ENCODE measurements at regions not wholly inside any gene's neighbourhood (a gene's known extent, or its start where the extent isn't known, plus 50 kb on each side); places are given as distances from the start of the nearest gene placed in this dataset.

- TF ChIP-seq SRSF7 (optimal IDR thresholded peaks at IDR 0.05; ENCODE audit: low read depth, low read length) = no peak
- no peak for TF ChIP-seq HNRNPL (IDR thresholded peaks at IDR 0.05; ENCODE audit: low read depth, low read length)
Observed at GRCh38 chr5:130536691-130537090, 628.4 kb downstream of the HINT1 start (continued).

DNA sequence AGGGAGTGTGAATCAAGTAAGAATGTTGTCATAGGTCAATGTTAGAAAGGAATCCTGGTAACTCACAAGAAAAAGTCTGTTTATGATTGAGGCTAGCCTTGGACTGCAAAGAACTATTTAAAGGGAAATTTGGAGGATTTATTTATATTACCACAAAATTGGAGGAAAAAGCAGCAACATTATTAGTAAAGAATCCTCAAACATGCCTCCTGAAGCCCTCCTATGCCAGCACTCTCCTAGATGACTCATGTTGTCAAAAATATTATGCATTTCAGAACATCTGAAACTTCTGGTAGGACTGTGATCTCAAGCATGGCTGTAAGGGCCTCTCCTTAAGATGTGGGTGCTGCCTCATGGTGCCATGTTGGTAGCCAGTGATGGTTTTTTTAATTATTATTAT lies 628.5 kb downstream of the CHSY3 start:
- H3K36me3 ChIP-seq (ENCODE audit: control insufficient read depth, insufficient read depth, low read length) = no peaks in the 10 kb centered on the region
- no peak overlapping the region for H3K27ac ChIP-seq (ENCODE audit: extremely low read depth, low read depth, low read length)
- no peaks in the 10 kb centered on the region for H3K9me1 ChIP-seq (ENCODE audit: control insufficient read depth, insufficient read depth, low read length)
- TF ChIP-seq FOXA3 (CRISPR knock-in tag; conservative IDR thresholded peaks at IDR 0.05 in 1 of 2, IDR thresholded peaks at IDR 0.05 in 1 of 2) = no peak
- TF ChIP-seq, protein P1, sequence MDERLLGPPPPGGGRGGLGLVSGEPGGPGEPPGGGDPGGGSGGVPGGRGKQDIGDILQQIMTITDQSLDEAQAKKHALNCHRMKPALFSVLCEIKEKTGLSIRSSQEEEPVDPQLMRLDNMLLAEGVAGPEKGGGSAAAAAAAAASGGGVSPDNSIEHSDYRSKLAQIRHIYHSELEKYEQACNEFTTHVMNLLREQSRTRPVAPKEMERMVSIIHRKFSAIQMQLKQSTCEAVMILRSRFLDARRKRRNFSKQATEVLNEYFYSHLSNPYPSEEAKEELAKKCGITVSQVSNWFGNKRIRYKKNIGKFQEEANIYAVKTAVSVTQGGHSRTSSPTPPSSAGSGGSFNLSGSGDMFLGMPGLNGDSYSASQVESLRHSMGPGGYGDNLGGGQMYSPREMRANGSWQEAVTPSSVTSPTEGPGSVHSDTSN (CRISPR knock-in tag; IDR thresholded peaks at IDR 0.05; ENCODE audit: low read depth) = no peak
- TF ChIP-seq, protein P1 (tag; conservative IDR thresholded peaks at IDR 0.05; ENCODE audit: low read depth) = no peak
- TF ChIP-seq THRAP3 (IDR thresholded peaks at IDR 0.05; ENCODE audit: borderline replicate concordance) = no peak
- TF ChIP-seq CGGBP1 (CRISPR knock-in tag; IDR thresholded peaks at IDR 0.05) = no peak
- no peak for TF ChIP-seq ZNF449 (CRISPR knock-in tag; IDR thresholded peaks at IDR 0.05)
- no peak for TF ChIP-seq ATF7 (IDR thresholded peaks at IDR 0.05)
- no peak for TF ChIP-seq GATAD2B (IDR thresholded peaks at IDR 0.05; ENCODE audit: borderline replicate concordance)
- TF ChIP-seq NCOA4 (IDR thresholded peaks at IDR 0.05; ENCODE audit: partially characterized antibody) = no peak
- no peak for TF ChIP-seq MEIS2 (IDR thresholded peaks at IDR 0.05; ENCODE audit: partially characterized antibody)
- no peak overlapping the region for H3K9ac ChIP-seq (ENCODE audit: insufficient read depth in 1 of 2, low read depth in 2 of 2, low read length in 2 of 2)
- FAIRE-seq (no peak), DNase-seq (ENCODE audit: extremely low read depth in 1 of 4, low spot score in 3 of 4) (no peak), ATAC-seq (no peak)
- no peak overlapping the region for H3K4me2 ChIP-seq (ENCODE audit: insufficient read depth, low read length)
- H2AFZ ChIP-seq (ENCODE audit: low read depth, low read length) = no peak overlapping the region
- intact Hi-C loops (cut with micrococcal nuclease) (no loop called here), in situ Hi-C loops (cut with MboI) (no loop called here)
- CTCF ChIA-PET (ENCODE audit: low intra/inter-chr PET ratio) = no interaction called here
- H4K20me1 ChIP-seq (replicated peaks; ENCODE audit: control insufficient read depth, insufficient read depth, low read length) = no peaks in the 10 kb centered on the region
- no TSS peak for BruUV-seq (replicated peaks)
- H3K4me1 ChIP-seq (replicated peaks in 1 of 2; ENCODE audit: control insufficient read depth in 2 of 2, insufficient read depth in 2 of 2, low read length in 2 of 2) = no peaks in the 10 kb centered on the region
- no peaks in the 10 kb centered on the region; the same call in none of the 2 replicates for H3K9me3 ChIP-seq (replicated peaks; ENCODE audit: control insufficient read depth, insufficient read depth, low read depth, low read length)
- POLR2A ChIA-PET = no interaction called here
- H3K27me3 ChIP-seq (ENCODE audit: control insufficient read depth in 2 of 2, insufficient read depth in 2 of 2, low read length in 2 of 2) = no peaks in the 10 kb centered on the region
- no peaks in the 10 kb centered on the region for H3K79me2 ChIP-seq (ENCODE audit: control insufficient read depth, insufficient read depth, low read length)
- no peak overlapping the region for H3K4me3 ChIP-seq
